HCT116 (cell line): ENCODE measurements at regions not wholly inside any gene's neighbourhood (a gene's known extent, or its start where the extent isn't known, plus 50 kb on each side); places are given as distances from the start of the nearest gene placed in this dataset.

Source experiments
- ATAC-seq: fragments of 200-7000 bp; cut with Tn5 transposase; 2 replicates; pipeline ENCODE4 v1.9.1; 2020; ENCODE audit warnings: mild to moderate bottlenecking, moderate library complexity
- BruUV-seq: library from RNA; stranded (reverse); fragments of 400-500 nt; replicated peaks from 2 replicates; lab custom pipeline; 2021; lab: Mats Ljungman, UMichigan
- CTCF ChIA-PET: fragments of 300-600 bp; sonication (Branson Sonifier 250); formaldehyde crosslinking; loops from one replicate; lab custom pipeline; 2021; ENCODE audit warnings: antibody characterized with exemption; lab: Charles Lee
- POLR2A ChIA-PET: fragments of 300-600, 350-600 bp; sonication (Branson Sonifier 250); formaldehyde crosslinking; loops from one replicate; lab custom pipeline; 2021; ENCODE audit warnings: antibody characterized with exemption; lab: Charles Lee
- RAD21 ChIA-PET, 2 experiments: fragments of 300-600 bp; sonication (Branson Sonifier 250); formaldehyde crosslinking; loops; one replicate each; lab custom pipeline; 2023; ENCODE audit warnings: low total read pairs in 2 of 2; ENCODE audit not compliant: uncharacterized antibody in 2 of 2, unreplicated experiment in 2 of 2, low non-redundant PET in 1 of 2; lab: Charles Lee
- DNase-seq: peaks from one replicate; pipeline ENCODE4 v3.0.0-alpha.2; 2010; ENCODE audit warnings: low read depth, low spot score
- H2AFZ ChIP-seq: fragments of 200-600 bp; shearing (Covaris generic), sonication (generic); 2 replicates; pipeline ENCODE4 v1.6.1; 2017; ENCODE audit warnings: low read depth, mixed run types, mixed read lengths, antibody characterized with exemption, low read length; ENCODE audit not compliant: poor library complexity, severe bottlenecking
- H3K27ac ChIP-seq: 2 replicates; pipeline ENCODE4 v1.5.1; 2012; ENCODE audit warnings: low read depth, low read length
- H3K27me3 ChIP-seq: fragments of 200-600 bp; sonication (generic); 2 replicates; pipeline ENCODE4 v1.6.1; 2016; ENCODE audit warnings: mixed run types, low read length, mixed read lengths; ENCODE audit not compliant: insufficient read depth
- H3K36me3 ChIP-seq, 2 experiments: fragments of 200-500 bp in 1 of 2; fragments of 200-600 bp in 1 of 2; sonication (Bioruptor generic) in 1 of 2; sonication (generic) in 1 of 2; 2 replicates each; pipeline versions ENCODE4 v1.5.1 to v1.6.1; 2014 to 2016; ENCODE audit warnings: low read length in 2 of 2, inconsistent platforms in 1 of 2, mixed read lengths in 1 of 2, mixed run types in 1 of 2; ENCODE audit not compliant: insufficient read depth in 2 of 2, control insufficient read depth in 1 of 2
- H3K4me1 ChIP-seq, 2 experiments: fragments of 200-600 bp in 1 of 2; sonication (generic) in 1 of 2; 2 replicates each; pipeline versions ENCODE4 v1.5.1 to v1.6.1; 2012 to 2017; ENCODE audit warnings: low read length in 2 of 2, inconsistent platforms in 1 of 2, mild to moderate bottlenecking in 1 of 2, mixed read lengths in 1 of 2, mixed run types in 1 of 2, moderate library complexity in 1 of 2; ENCODE audit not compliant: insufficient read depth in 2 of 2, control insufficient read depth in 1 of 2
- H3K4me2 ChIP-seq: fragments of 200-600 bp; sonication (generic); 2 replicates; pipeline ENCODE4 v1.6.1; 2017; ENCODE audit warnings: mixed run types, low read length, mixed read lengths
- H3K4me3 ChIP-seq, 2 experiments: fragments of 200-600 bp in 1 of 2; sonication (generic) in 1 of 2; replicated peaks in 1 of 2; 2 replicates each; pipeline ENCODE4 v1.5.1; 2011 to 2016; ENCODE audit warnings: low read length in 2 of 2, control low read depth in 1 of 2, low read depth in 1 of 2, mild to moderate bottlenecking in 1 of 2, mixed read lengths in 1 of 2, mixed run types in 1 of 2
- H3K79me2 ChIP-seq: fragments of 200-600 bp; sonication (generic); 2 replicates; pipeline ENCODE4 v1.6.1; 2017; ENCODE audit warnings: mild to moderate bottlenecking, mixed run types, low read length, moderate library complexity, mixed read lengths; ENCODE audit not compliant: insufficient read depth
- H3K9ac ChIP-seq: fragments of 200-600 bp; sonication (generic); 2 replicates; pipeline ENCODE4 v1.6.1; 2016; ENCODE audit warnings: low read length, mixed read lengths
- H3K9me2 ChIP-seq: fragments of 200-600 bp; sonication (generic), shearing (Covaris generic); 2 replicates; pipeline ENCODE4 v1.6.1; 2017; ENCODE audit warnings: mixed run types, mild to moderate bottlenecking, moderate library complexity; ENCODE audit not compliant: insufficient read depth
- H3K9me3 ChIP-seq, 2 experiments: fragments of 200-500 bp in 1 of 2; fragments of 200-600 bp in 1 of 2; sonication (Bioruptor generic) in 1 of 2; sonication (generic) in 1 of 2; 2 replicates each; pipeline ENCODE4 v1.6.1; 2014 to 2017; ENCODE audit warnings: low read length in 2 of 2, mixed read lengths in 2 of 2, inconsistent platforms in 1 of 2, low read depth in 1 of 2, mild to moderate bottlenecking in 1 of 2, mixed run types in 1 of 2, moderate library complexity in 1 of 2; ENCODE audit not compliant: control insufficient read depth in 1 of 2, insufficient read depth in 1 of 2
- H4K20me1 ChIP-seq: fragments of 200-600 bp; sonication (generic), shearing (Covaris generic); 2 replicates; pipeline ENCODE4 v1.6.1; 2017; ENCODE audit warnings: mixed run types, mild to moderate bottlenecking, moderate library complexity; ENCODE audit not compliant: insufficient read depth
- SRF ChIP-seq: IDR thresholded peaks from 2 replicates; pipeline ENCODE4 v1.6.1; 2012; ENCODE audit warnings: low read depth
- ZNF274 ChIP-seq: fragments of 200-500 bp; sonication (Bioruptor generic); IDR thresholded peaks from 2 replicates; pipeline ENCODE4 v1.6.1; 2014; ENCODE audit warnings: mild to moderate bottlenecking, low read depth, low read length, inconsistent platforms
- intact Hi-C: fragments of 100-400 bp; cut with micrococcal nuclease; formaldehyde crosslinking; loops from 2 replicates; pipeline ENCODE4 v1.10.0; 2022
- TF ChIP-seq, protein P1 (sequence below): IDR thresholded peaks from 2 replicates; pipeline ENCODE4 v1.6.1; 2011; ENCODE audit warnings: mild to moderate bottlenecking, low read length, moderate library complexity; ENCODE audit not compliant: insufficient replicate concordance; ENCODE audit errors: extremely low read depth

DNA sequence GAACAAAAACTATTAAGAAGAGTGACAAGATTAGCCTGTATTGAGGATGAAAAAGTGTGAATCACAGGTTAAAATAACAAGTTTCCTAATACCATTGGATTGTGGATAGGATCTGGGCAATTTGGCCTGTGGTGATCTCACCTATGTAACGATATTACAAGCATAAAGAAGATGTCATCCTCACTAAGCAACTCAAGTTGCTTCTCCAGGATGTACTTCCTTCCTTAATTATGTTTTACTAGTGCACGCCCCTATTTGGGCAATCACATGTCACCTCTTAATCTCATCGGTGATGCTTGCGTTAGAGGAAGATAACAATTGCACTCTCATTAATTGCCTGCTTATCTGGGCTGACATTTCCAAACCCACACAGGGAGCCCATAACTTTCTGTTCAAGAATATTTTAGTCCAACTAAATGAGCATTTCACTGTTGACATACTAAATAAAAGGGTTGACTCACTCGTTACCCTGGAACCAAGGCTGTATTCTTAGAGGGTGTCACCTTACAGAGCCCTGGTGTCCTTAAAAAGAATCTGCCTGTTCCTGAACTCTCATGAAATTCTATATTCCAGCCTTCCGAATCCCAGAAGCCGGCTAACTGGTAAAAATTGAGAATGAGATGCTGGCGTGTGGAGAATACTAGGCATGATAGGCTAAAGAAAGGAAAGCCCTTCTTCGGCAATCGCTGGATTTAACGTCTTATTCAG is 88.2 kb upstream of the ATXN1 start:
- H3K36me3 ChIP-seq = no peaks in the 10 kb centered on the region
- no peak overlapping the region for H3K4me3 ChIP-seq
- no peaks in the 10 kb centered on the region for H3K9me2 ChIP-seq
- TF ChIP-seq, protein P1, sequence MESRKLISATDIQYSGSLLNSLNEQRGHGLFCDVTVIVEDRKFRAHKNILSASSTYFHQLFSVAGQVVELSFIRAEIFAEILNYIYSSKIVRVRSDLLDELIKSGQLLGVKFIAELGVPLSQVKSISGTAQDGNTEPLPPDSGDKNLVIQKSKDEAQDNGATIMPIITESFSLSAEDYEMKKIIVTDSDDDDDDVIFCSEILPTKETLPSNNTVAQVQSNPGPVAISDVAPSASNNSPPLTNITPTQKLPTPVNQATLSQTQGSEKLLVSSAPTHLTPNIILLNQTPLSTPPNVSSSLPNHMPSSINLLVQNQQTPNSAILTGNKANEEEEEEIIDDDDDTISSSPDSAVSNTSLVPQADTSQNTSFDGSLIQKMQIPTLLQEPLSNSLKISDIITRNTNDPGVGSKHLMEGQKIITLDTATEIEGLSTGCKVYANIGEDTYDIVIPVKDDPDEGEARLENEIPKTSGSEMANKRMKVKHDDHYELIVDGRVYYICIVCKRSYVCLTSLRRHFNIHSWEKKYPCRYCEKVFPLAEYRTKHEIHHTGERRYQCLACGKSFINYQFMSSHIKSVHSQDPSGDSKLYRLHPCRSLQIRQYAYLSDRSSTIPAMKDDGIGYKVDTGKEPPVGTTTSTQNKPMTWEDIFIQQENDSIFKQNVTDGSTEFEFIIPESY = no peak
- peak; percentile 53; the same call in 1 of the 2 replicates for TF ChIP-seq SRF
- TF ChIP-seq, all 23 proteins: peak for 1
- RAD21 ChIA-PET = no interaction called here
- no TSS peak for BruUV-seq
- Histone ChIP-seq H3K9me3 (no peaks in the 10 kb centered on the region), H3K4me2 (peak overlapping the region; percentile 25), H3K79me2 (no peaks in the 10 kb centered on the region), H2AFZ (no peak overlapping the region), H3K4me1 (peaks cover 7 to 13% of the 10 kb centered on the region in 2 experiments), H3K27me3 (no peaks in the 10 kb centered on the region), H3K9ac (no peak overlapping the region), H4K20me1 (no peaks in the 10 kb centered on the region), H3K27ac (no peak overlapping the region)
- POLR2A ChIA-PET = no interaction called here
- DNase-seq (no peak), ATAC-seq (no peak)
- CTCF ChIA-PET = no interaction called here
- intact Hi-C loops = no loop called here

DNA sequence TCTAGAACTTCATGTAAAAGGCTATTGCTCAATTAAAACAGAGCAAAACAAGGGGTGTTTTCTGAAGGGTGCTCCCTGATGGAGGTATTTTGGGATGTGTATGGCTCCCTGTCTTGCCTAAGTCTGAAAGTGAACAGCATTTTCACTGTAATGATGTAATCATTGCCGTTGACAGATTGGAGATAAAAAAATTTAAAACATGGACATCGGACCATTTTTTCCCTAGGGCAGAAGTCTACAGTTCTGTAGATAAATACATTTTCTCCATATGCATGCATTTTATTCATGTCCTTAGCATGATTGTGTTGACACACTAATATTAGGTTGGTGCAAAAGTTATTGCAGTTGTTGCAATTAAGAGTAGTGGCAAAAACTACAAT is 85.1 kb upstream of the ATXN1 start:
- POLR2A ChIA-PET = no interaction called here
- no TSS peak for BruUV-seq

More for the DNA sequence above, 85.1 kb upstream of the ATXN1 start:
- no peak overlapping the region for H3K4me2 ChIP-seq
- DNase-seq (no peak), ATAC-seq (no peak)
- no peak overlapping the region for H3K4me3 ChIP-seq
- H4K20me1 ChIP-seq = no peaks in the 10 kb centered on the region
- H3K9ac ChIP-seq = no peak overlapping the region
- no peak overlapping the region for H3K27ac ChIP-seq
- RAD21 ChIA-PET = no interaction called here
- intact Hi-C loops = no loop called here
- no peaks in the 10 kb centered on the region for H3K9me3 ChIP-seq
- no peaks in the 10 kb centered on the region for H3K9me2 ChIP-seq
- peaks cover 7 to 13% of the 10 kb centered on the region in 2 experiments for H3K4me1 ChIP-seq
- no peaks in the 10 kb centered on the region for H3K79me2 ChIP-seq
- no peak for TF ChIP-seq ZNF274
- TF ChIP-seq, protein P1 = no peak
- no peaks in the 10 kb centered on the region for H3K27me3 ChIP-seq
- CTCF ChIA-PET = no interaction called here
- H2AFZ ChIP-seq = no peak overlapping the region
- no peaks in the 10 kb centered on the region for H3K36me3 ChIP-seq
